A673 (cell line): ENCODE measurements at regions not wholly inside any gene's neighbourhood (a gene's known extent, or its start where the extent isn't known, plus 50 kb on each side); places are given as distances from the start of the nearest gene placed in this dataset.

Experiments
- CTCF ChIP-seq: fragments of 300-800, 200-600 bp; sonication (generic); conservative IDR thresholded peaks from 2 replicates; pipeline ENCODE4 v1.5.1; 2017; ENCODE audit warnings: low read depth, mild to moderate bottlenecking, antibody characterized with exemption, low read length, moderate library complexity, mixed read lengths
- EZH2 ChIP-seq: fragments of 200-600 bp; sonication (generic); IDR thresholded peaks from 2 replicates; pipeline ENCODE4 v1.6.1; 2017; ENCODE audit warnings: borderline replicate concordance, low read depth, mild to moderate bottlenecking, mixed read lengths, antibody characterized with exemption, low read length; ENCODE audit not compliant: poor library complexity, severe bottlenecking

- TF ChIP-seq EZH2 (no peak), CTCF (no peak)
Measured at GRCh38 chr2:182540252-182540651, 113.4 kb upstream of the PDE1A start.
